NCI-H1105 treated with DMSO at 0.1 percent for 48 hours (cell line): ENCODE measurements at regions not wholly inside any gene's neighbourhood (a gene's known extent, or its start where the extent isn't known, plus 50 kb on each side); places are given as distances from the start of the nearest gene placed in this dataset.
A peak's percentile ranks its signal among the peaks of the same experiment; 100 is the strongest.

Source experiments
- DNase-seq: peaks from one replicate; lab custom pipeline; 2025; lab: John Stamatoyannopoulos, UW

GRCh38 chr4:179583221-179583620 is 2141.0 kb upstream of the AGA start:
- no peak for DNase-seq

- no peak for DNase-seq
Observed at GRCh38 chr4:179584101-179584500, 2141.9 kb upstream of the AGA start.

GRCh38 chr4:179585761-179586160 is 2143.5 kb upstream of the AGA start:
- no peak for DNase-seq

- DNase-seq, result no peak
Observed at GRCh38 chr4:179586460-179586859, 2144.2 kb upstream of the AGA start.

GRCh38 chr4:179595671-179596410 is 2153.6 kb upstream of the AGA start:
- DNase-seq, result no peak

GRCh38 chr4:179596621-179597020 is 2154.4 kb upstream of the AGA start:
- no peak for DNase-seq

GRCh38 chr4:179597301-179597700 is 2155.1 kb upstream of the AGA start:
- DNase-seq, result no peak

GRCh38 chr4:179601671-179602070 is 2159.4 kb upstream of the AGA start:
- DNase-seq, result peak; percentile 49

- no peak for DNase-seq
Observed at GRCh38 chr4:179605196-179605595, 2163.0 kb upstream of the AGA start.

- DNase-seq, result no peak
Observed at GRCh38 chr4:179607003-179607402, 2164.8 kb upstream of the AGA start.

GRCh38 chr4:179615704-179616103 is 2173.5 kb upstream of the AGA start:
- DNase-seq, result no peak

GRCh38 chr4:179618966-179619365 is 2176.7 kb upstream of the AGA start:
- no peak for DNase-seq

GRCh38 chr4:179624768-179625181 is 2182.5 kb upstream of the AGA start:
- no peak for DNase-seq

- DNase-seq, result no peak
Observed at GRCh38 chr4:179625406-179625805, 2183.2 kb upstream of the AGA start.

- DNase-seq, result no peak
Observed at GRCh38 chr4:179626687-179627086, 2184.4 kb upstream of the AGA start.

GRCh38 chr4:179631321-179631720 is 2189.1 kb upstream of the AGA start:
- no peak for DNase-seq

GRCh38 chr4:179634862-179635261 is 2192.6 kb upstream of the AGA start:
- no peak for DNase-seq

GRCh38 chr4:179662522-179662921 is 2220.3 kb upstream of the AGA start:
- no peak for DNase-seq

- DNase-seq, result no peak
Observed at GRCh38 chr4:179663641-179664429, 2221.6 kb upstream of the AGA start.

- no peak for DNase-seq
Observed at GRCh38 chr4:179664430-179665027, 2222.3 kb upstream of the AGA start.

GRCh38 chr4:179666226-179666625 is 2224.0 kb upstream of the AGA start:
- DNase-seq, result no peak

- DNase-seq, result no peak
Observed at GRCh38 chr4:179671609-179672008, 2229.4 kb upstream of the AGA start.
